Astrocyte (in vitro differentiated cells and primary cell): ENCODE measurements at regions not wholly inside any gene's neighbourhood (a gene's known extent, or its start where the extent isn't known, plus 50 kb on each side); places are given as distances from the start of the nearest gene placed in this dataset.

Experiments
- DNase-seq: peaks from one replicate; pipeline ENCODE4 v3.0.0-alpha.2; 2010; ENCODE audit warnings: low read depth
- FAIRE-seq: peaks from 2 replicates; lab custom pipeline; 2011; peaks lifted over from hg19 to GRCh38; lab: Jason Lieb, UNC
- H2AFZ ChIP-seq: 2 replicates; pipeline ENCODE4 v1.6.0; 2012; ENCODE audit warnings: low read depth, low read length, inconsistent platforms
- H3K27ac ChIP-seq: 2 replicates; pipeline ENCODE4 v1.5.1; 2011; ENCODE audit warnings: low read depth, low read length, inconsistent platforms
- H3K27me3 ChIP-seq: 2 replicates; pipeline ENCODE4 v1.6.0; 2011; ENCODE audit warnings: low read length, inconsistent platforms; ENCODE audit not compliant: insufficient read depth
- H3K36me3 ChIP-seq: 2 replicates; pipeline ENCODE4 v1.5.1; 2011; ENCODE audit warnings: low read length, inconsistent platforms; ENCODE audit not compliant: insufficient read depth
- H3K4me1 ChIP-seq: 2 replicates; pipeline ENCODE4 v1.5.1; 2011; ENCODE audit warnings: low read length, inconsistent platforms; ENCODE audit not compliant: insufficient read depth
- H3K4me2 ChIP-seq: 2 replicates; pipeline ENCODE4 v1.6.0; 2012; ENCODE audit warnings: low read length, inconsistent platforms
- H3K4me3 ChIP-seq: 2 replicates; pipeline ENCODE4 v1.5.1; 2011; ENCODE audit warnings: low read depth, mild to moderate bottlenecking, low read length, inconsistent platforms; ENCODE audit not compliant: insufficient read depth
- H3K79me2 ChIP-seq: 2 replicates; pipeline ENCODE4 v1.6.0; 2012; ENCODE audit warnings: mild to moderate bottlenecking, low read length, inconsistent platforms; ENCODE audit not compliant: insufficient read depth
- H3K9ac ChIP-seq: 2 replicates; pipeline ENCODE4 v1.6.0; 2012; ENCODE audit warnings: mild to moderate bottlenecking, low read length, inconsistent platforms
- H3K9me3 ChIP-seq: 2 replicates; pipeline ENCODE4 v1.5.1; 2012; ENCODE audit warnings: low read depth, mild to moderate bottlenecking, low read length, inconsistent platforms; ENCODE audit not compliant: insufficient read depth
- H4K20me1 ChIP-seq: 2 replicates; pipeline ENCODE4 v1.6.0; 2012; ENCODE audit warnings: low read length, inconsistent platforms; ENCODE audit not compliant: insufficient read depth
- H3K27ac Mint-ChIP-seq: one replicate; pipeline ENCODE4 v1.8.0; 2021; ENCODE audit warnings: mild to moderate bottlenecking, mixed read lengths; ENCODE audit not compliant: unreplicated experiment
- H3K27me3 Mint-ChIP-seq: one replicate; pipeline ENCODE4 v1.8.0; 2021; ENCODE audit warnings: low read depth, mixed read lengths; ENCODE audit not compliant: unreplicated experiment
- H3K36me3 Mint-ChIP-seq: one replicate; pipeline ENCODE4 v1.8.0; 2021; ENCODE audit warnings: low read depth, mixed read lengths; ENCODE audit not compliant: unreplicated experiment
- H3K4me1 Mint-ChIP-seq: one replicate; pipeline ENCODE4 v1.8.0; 2021; ENCODE audit warnings: low read depth, mixed read lengths; ENCODE audit not compliant: unreplicated experiment
- H3K4me3 Mint-ChIP-seq: one replicate; pipeline ENCODE4 v1.8.0; 2021; ENCODE audit warnings: mild to moderate bottlenecking, moderate library complexity, mixed read lengths; ENCODE audit not compliant: unreplicated experiment
- H3K9me3 Mint-ChIP-seq: one replicate; pipeline ENCODE4 v1.8.0; 2021; ENCODE audit warnings: mild to moderate bottlenecking, mixed read lengths; ENCODE audit not compliant: unreplicated experiment
- EZH2 ChIP-seq: IDR thresholded peaks from 2 replicates; pipeline ENCODE4 v1.6.1; 2012; ENCODE audit warnings: mild to moderate bottlenecking, low read length, inconsistent platforms; ENCODE audit not compliant: insufficient read depth
- TF ChIP-seq, protein P1 (sequence below): IDR thresholded peaks from 2 replicates; pipeline ENCODE4 v1.5.1; 2011; ENCODE audit warnings: low read depth, mild to moderate bottlenecking, inconsistent platforms, low read length, moderate library complexity; ENCODE audit not compliant: insufficient read depth

DNA sequence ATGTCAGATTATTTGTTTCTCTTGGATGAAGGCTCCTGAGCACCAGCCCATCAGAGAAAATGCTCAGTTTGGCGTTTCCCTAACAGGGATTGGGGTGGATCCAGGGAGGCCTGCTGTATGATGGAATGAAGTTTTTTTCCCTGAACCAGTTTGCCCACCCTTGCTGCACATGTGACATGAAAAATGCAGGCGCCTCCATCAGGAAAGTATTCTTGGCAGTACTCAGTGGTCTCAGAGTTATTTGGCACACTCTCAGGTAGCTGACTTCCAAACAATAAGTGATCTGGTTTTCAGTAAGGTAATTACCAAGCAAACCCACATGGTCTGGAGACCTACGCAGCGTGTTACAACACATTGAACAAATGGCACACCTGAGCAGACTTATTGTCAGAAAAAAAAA is 254.9 kb downstream of the PAX3 start:
- no peaks in the 10 kb centered on the region for H3K4me1 ChIP-seq
- Mint-ChIP-seq H3K27ac (no peak overlapping the region), H3K4me1 (peaks cover 11% of the 10 kb centered on the region), H3K4me3 (no peak overlapping the region), H3K27me3 (peaks cover 17% of the 10 kb centered on the region), H3K9me3 (no peaks in the 10 kb centered on the region), H3K36me3 (no peaks in the 10 kb centered on the region)
- H3K27me3 ChIP-seq = no peaks in the 10 kb centered on the region
- FAIRE-seq = no peak
- H3K36me3 ChIP-seq = no peaks in the 10 kb centered on the region
- H3K4me3 ChIP-seq = no peak overlapping the region
- no peak overlapping the region for H2AFZ ChIP-seq
- H3K79me2 ChIP-seq = no peaks in the 10 kb centered on the region
- H3K9ac ChIP-seq = no peak overlapping the region
- no peak overlapping the region for H3K27ac ChIP-seq
- TF ChIP-seq EZH2 = no peak
- TF ChIP-seq, protein P1, sequence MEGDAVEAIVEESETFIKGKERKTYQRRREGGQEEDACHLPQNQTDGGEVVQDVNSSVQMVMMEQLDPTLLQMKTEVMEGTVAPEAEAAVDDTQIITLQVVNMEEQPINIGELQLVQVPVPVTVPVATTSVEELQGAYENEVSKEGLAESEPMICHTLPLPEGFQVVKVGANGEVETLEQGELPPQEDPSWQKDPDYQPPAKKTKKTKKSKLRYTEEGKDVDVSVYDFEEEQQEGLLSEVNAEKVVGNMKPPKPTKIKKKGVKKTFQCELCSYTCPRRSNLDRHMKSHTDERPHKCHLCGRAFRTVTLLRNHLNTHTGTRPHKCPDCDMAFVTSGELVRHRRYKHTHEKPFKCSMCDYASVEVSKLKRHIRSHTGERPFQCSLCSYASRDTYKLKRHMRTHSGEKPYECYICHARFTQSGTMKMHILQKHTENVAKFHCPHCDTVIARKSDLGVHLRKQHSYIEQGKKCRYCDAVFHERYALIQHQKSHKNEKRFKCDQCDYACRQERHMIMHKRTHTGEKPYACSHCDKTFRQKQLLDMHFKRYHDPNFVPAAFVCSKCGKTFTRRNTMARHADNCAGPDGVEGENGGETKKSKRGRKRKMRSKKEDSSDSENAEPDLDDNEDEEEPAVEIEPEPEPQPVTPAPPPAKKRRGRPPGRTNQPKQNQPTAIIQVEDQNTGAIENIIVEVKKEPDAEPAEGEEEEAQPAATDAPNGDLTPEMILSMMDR = no peak
- no peaks in the 10 kb centered on the region for H3K9me3 ChIP-seq
- no peaks in the 10 kb centered on the region for H4K20me1 ChIP-seq
- no peak overlapping the region for H3K4me2 ChIP-seq
- no peak for DNase-seq

DNA sequence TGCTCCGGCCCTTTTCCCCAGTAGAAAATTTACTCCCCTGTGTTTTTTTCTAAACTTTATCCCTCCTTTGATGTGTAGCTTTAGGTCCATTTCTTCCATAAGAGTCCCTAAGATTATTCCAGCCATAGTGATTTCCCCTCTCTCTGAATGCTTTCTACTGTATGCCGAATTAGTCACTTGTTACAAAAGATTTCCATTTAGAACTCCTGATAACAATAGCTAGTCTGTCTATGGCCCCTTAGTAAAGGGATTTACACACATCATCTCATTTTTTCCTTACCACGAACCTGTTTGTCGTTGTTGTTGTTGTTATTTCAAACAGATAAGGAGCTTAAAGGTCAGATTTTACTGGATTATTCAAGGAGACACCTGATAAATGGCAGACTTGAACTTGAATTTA is 256.1 kb downstream of the PAX3 start:
- no peak overlapping the region for H3K27ac ChIP-seq
- H3K79me2 ChIP-seq = no peaks in the 10 kb centered on the region
- H3K4me3 ChIP-seq = no peak overlapping the region
- no peaks in the 10 kb centered on the region for H3K9me3 ChIP-seq
- Mint-ChIP-seq H3K4me1 (peaks cover 11% of the 10 kb centered on the region), H3K27me3 (peaks cover 9% of the 10 kb centered on the region), H3K27ac (no peak overlapping the region), H3K9me3 (no peaks in the 10 kb centered on the region), H3K4me3 (no peak overlapping the region), H3K36me3 (no peaks in the 10 kb centered on the region)
- no peak overlapping the region for H3K9ac ChIP-seq
- no peaks in the 10 kb centered on the region for H4K20me1 ChIP-seq
- TF ChIP-seq, protein P1 = no peak
- no peak for TF ChIP-seq EZH2
- H3K4me1 ChIP-seq = peaks cover 4% of the 10 kb centered on the region
- no peak overlapping the region for H3K4me2 ChIP-seq
- no peaks in the 10 kb centered on the region for H3K36me3 ChIP-seq
- FAIRE-seq (no peak), DNase-seq (no peak)
- no peak overlapping the region for H2AFZ ChIP-seq
- H3K27me3 ChIP-seq = no peaks in the 10 kb centered on the region

DNA sequence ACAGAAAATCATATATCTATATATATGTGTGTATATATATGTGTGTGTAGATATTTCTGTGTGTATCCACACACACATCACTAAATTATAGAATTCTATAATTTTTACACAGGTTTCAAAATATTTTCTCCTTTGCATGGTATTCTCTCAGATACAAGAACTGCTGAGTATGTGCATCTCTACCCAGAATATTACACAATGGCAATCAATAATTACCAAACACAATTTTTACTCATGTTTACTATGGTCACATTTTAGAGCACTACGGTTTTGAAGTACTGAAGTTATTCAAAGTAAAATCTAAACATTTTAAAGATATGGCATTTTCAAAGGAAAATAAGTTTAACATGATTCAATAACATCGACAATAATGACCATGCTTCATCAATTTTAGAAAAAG is 258.5 kb downstream of the PAX3 start:
- Histone ChIP-seq H3K9ac (no peak overlapping the region), H3K4me1 (peaks cover 4% of the 10 kb centered on the region), H2AFZ (no peak overlapping the region), H3K27me3 (no peaks in the 10 kb centered on the region), H3K9me3 (no peaks in the 10 kb centered on the region), H3K36me3 (no peaks in the 10 kb centered on the region), H3K4me2 (no peak overlapping the region), H3K27ac (no peak overlapping the region), H4K20me1 (no peaks in the 10 kb centered on the region), H3K79me2 (no peaks in the 10 kb centered on the region), H3K4me3 (no peak overlapping the region)
- Mint-ChIP-seq H3K27ac (no peak overlapping the region), H3K27me3 (no peaks in the 10 kb centered on the region), H3K4me3 (no peak overlapping the region), H3K9me3 (no peaks in the 10 kb centered on the region), H3K36me3 (no peaks in the 10 kb centered on the region), H3K4me1 (peaks cover 4% of the 10 kb centered on the region)
- TF ChIP-seq EZH2 = no peak
- TF ChIP-seq, protein P1 = no peak
- no peak for FAIRE-seq
- DNase-seq = no peak
